Progenitor cell of endocrine pancreas (in vitro differentiated cells): ENCODE measurements at regions not wholly inside any gene's neighbourhood (a gene's known extent, or its start where the extent isn't known, plus 50 kb on each side); places are given as distances from the start of the nearest gene placed in this dataset.

Source experiments
- DNase-seq: peaks from one replicate; pipeline ENCODE4 v3.0.0; 2021; ENCODE audit warnings: low spot score; ENCODE audit not compliant: unreplicated experiment
- H3K27ac Mint-ChIP-seq: 2 replicates; pipeline ENCODE4 v1.8.0; 2021; ENCODE audit warnings: mild to moderate bottlenecking, moderate library complexity, mixed read lengths
- H3K27me3 Mint-ChIP-seq: 2 replicates; pipeline ENCODE4 v1.8.0; 2021; ENCODE audit warnings: mixed read lengths
- H3K36me3 Mint-ChIP-seq: 2 replicates; pipeline ENCODE4 v1.8.0; 2022; ENCODE audit warnings: mixed read lengths; ENCODE audit not compliant: insufficient read depth
- H3K4me1 Mint-ChIP-seq: 2 replicates; pipeline ENCODE4 v1.8.0; 2021; ENCODE audit warnings: low read depth, mixed read lengths
- H3K4me3 Mint-ChIP-seq: 2 replicates; pipeline ENCODE4 v1.8.0; 2021; ENCODE audit warnings: low read depth, mild to moderate bottlenecking, moderate library complexity, mixed read lengths
- H3K9me3 Mint-ChIP-seq: 2 replicates; pipeline ENCODE4 v1.8.0; 2021; ENCODE audit warnings: low read depth, mixed read lengths
- TF ChIP-seq, protein P1 (sequence below): fragments of 200-600 bp; sonication (generic); IDR thresholded peaks from one replicate; pipeline ENCODE4 v1.5.0; 2021; ENCODE audit warnings: antibody characterized with exemption, mild to moderate bottlenecking; ENCODE audit not compliant: unreplicated experiment

DNA sequence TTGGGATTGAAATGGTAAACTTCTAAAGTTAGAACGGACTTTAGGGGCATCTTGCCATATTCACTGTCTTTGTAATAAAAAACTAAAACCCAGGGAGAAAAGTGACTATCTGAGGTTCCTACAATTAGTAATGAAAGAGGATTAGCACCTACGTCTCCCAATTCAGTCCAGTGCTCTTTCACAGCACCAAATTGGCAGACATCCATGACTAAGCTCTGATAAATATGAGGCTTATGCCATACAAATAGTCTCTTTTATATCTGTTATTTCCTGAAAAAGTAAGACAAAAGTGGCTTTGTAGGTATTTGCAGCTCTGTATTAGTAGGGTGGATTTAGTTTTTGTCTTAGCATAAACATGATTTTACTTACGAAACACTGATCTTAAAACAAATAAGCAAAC lies 315.0 kb upstream of the NRIP1 start:
- Mint-ChIP-seq H3K27me3 (no peaks in the 10 kb centered on the region), H3K36me3 (no peaks in the 10 kb centered on the region), H3K9me3 (no peaks in the 10 kb centered on the region), H3K4me3 (no peak overlapping the region), H3K4me1 (no peaks in the 10 kb centered on the region), H3K27ac (no peak overlapping the region)
- DNase-seq = no peak
- TF ChIP-seq, protein P1, sequence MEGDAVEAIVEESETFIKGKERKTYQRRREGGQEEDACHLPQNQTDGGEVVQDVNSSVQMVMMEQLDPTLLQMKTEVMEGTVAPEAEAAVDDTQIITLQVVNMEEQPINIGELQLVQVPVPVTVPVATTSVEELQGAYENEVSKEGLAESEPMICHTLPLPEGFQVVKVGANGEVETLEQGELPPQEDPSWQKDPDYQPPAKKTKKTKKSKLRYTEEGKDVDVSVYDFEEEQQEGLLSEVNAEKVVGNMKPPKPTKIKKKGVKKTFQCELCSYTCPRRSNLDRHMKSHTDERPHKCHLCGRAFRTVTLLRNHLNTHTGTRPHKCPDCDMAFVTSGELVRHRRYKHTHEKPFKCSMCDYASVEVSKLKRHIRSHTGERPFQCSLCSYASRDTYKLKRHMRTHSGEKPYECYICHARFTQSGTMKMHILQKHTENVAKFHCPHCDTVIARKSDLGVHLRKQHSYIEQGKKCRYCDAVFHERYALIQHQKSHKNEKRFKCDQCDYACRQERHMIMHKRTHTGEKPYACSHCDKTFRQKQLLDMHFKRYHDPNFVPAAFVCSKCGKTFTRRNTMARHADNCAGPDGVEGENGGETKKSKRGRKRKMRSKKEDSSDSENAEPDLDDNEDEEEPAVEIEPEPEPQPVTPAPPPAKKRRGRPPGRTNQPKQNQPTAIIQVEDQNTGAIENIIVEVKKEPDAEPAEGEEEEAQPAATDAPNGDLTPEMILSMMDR = no peak

DNA sequence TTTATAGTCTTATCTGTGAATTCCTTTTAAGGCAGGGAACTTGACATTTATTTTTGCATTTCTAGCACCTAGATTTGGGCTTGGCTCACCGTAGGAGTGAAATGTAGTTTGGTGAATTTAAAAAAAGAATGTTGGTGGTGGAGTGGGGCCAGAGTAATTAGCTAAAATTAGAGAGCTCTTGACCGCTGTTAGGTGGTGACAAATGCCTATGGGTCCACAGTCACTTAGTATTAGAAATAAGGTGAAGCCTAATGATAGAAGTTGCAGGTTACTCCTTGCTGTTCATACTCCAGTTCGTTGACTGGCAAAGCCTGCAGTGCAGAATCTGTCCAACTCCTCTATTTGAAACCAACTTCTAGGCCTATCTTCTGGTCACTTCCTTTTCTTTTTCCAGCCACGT lies 318.8 kb upstream of the NRIP1 start:
- no peak for DNase-seq
- Mint-ChIP-seq H3K36me3 (no peaks in the 10 kb centered on the region), H3K4me3 (no peak overlapping the region), H3K4me1 (no peaks in the 10 kb centered on the region), H3K27ac (no peak overlapping the region), H3K9me3 (peaks cover 18% of the 10 kb centered on the region), H3K27me3 (no peaks in the 10 kb centered on the region)
- TF ChIP-seq, protein P1 = no peak

DNA sequence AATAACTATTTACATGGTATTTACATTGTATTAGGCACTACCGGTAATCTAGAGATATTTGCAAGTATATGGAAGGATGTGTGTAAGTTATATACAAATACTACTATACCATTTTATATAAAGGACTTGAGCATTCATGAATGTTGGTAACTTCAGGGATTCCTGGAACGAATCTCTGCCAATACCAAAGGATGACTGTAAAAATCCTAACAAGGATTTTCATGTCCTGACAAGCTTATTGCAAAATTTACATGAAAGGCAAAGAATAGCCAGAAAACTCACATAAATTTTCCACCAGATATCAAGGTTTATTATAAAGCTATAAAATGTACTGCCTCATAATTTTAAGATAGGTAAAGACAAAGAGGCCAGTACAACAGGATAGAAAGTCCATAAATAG lies 325.2 kb upstream of the NRIP1 start:
- H3K27ac Mint-ChIP-seq = no peak overlapping the region
- H3K36me3 Mint-ChIP-seq = no peaks in the 10 kb centered on the region
- H3K4me1 Mint-ChIP-seq = no peaks in the 10 kb centered on the region
- no peak for DNase-seq
- no peak overlapping the region for H3K4me3 Mint-ChIP-seq
- TF ChIP-seq, protein P1 = no peak
- H3K27me3 Mint-ChIP-seq = no peaks in the 10 kb centered on the region
- peaks cover 18% of the 10 kb centered on the region for H3K9me3 Mint-ChIP-seq

DNA sequence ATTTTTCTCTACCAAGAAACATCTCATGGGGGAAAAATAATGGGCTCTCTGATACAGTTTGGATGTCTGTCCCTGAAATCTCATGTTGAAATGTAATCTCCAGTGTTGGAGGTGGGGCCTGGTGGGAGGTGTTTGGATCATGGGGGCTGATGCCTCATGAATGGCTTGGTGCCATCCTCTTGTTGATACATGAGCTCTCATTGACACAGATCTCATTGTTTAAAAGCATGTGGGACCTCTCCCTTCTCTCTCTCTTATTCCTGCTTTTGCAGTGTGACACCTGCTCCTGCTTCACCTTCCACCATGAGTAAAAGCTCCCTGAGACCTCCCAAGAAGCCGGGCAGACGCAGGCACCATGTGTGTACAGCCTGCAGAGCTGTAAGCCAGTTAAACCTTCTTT lies 332.5 kb upstream of the NRIP1 start:
- H3K4me3 Mint-ChIP-seq = no peak overlapping the region
- no peaks in the 10 kb centered on the region for H3K36me3 Mint-ChIP-seq
- H3K27me3 Mint-ChIP-seq = no peaks in the 10 kb centered on the region
- H3K27ac Mint-ChIP-seq = no peak overlapping the region
- H3K9me3 Mint-ChIP-seq = no peaks in the 10 kb centered on the region
- DNase-seq = no peak
- no peaks in the 10 kb centered on the region for H3K4me1 Mint-ChIP-seq
- TF ChIP-seq, protein P1 = no peak

DNA sequence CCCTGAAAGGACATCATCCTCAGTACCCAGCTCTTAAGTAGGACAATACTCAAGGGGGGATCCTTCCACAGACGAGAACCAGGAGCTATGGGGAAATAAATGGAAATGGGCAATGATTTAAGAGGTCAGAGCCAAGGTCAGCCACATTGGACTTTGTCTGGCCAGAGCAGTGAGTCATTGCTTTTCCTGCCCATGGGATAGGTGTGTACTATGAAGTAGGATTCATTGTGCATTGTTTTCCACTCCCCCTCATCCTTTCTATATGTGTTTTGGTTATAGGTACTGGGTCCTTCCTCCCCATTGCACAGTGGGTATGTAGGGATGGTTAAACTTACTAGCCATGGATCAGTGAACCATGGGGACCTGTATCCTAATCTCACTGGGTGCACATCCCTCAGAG lies 328.9 kb upstream of the USP25 start:
- no peak for DNase-seq
- TF ChIP-seq, protein P1 = no peak
- Mint-ChIP-seq H3K27ac (no peak overlapping the region), H3K9me3 (peaks cover 3% of the 10 kb centered on the region), H3K4me1 (no peaks in the 10 kb centered on the region), H3K27me3 (no peaks in the 10 kb centered on the region), H3K4me3 (no peak overlapping the region), H3K36me3 (no peaks in the 10 kb centered on the region)
